ENCODE measurements at regions not wholly inside any gene's neighbourhood (a gene's known extent, or its start where the extent isn't known, plus 50 kb on each side); places are given as distances from the start of the nearest gene placed in this dataset.

- no peaks in the 10 kb centered on the region for H3K36me3 ChIP-seq (ENCODE audit: control insufficient read depth in 4 of 4, insufficient read depth in 3 of 4, low read depth in 1 of 4, low read length in 3 of 4)
- H3K27ac ChIP-seq (ENCODE audit: low read depth in 1 of 2, low read length in 2 of 2) = no peak overlapping the region
- DNase-seq (ENCODE audit: low spot score) = no peak
- no peak overlapping the region for H3K9ac ChIP-seq (ENCODE audit: low read depth in 1 of 2, low read length in 2 of 2)
- 91% methylated on average over 9 of the region's 9 CpGs for WGBS
- H3K4me3 ChIP-seq (ENCODE audit: low read depth in 1 of 3, low read length in 3 of 3) = no peak overlapping the region
- H3K27me3 ChIP-seq (ENCODE audit: control insufficient read depth in 4 of 4, insufficient read depth in 4 of 4, low read length in 3 of 4) = no peaks in the 10 kb centered on the region
- TF ChIP-seq MAX (IDR thresholded peaks at IDR 0.05) (no peak), RAD21 (IDR thresholded peaks at IDR 0.05) (no peak), GABPA (IDR thresholded peaks at IDR 0.05 in 1 of 2, conservative IDR thresholded peaks at IDR 0.05 in 1 of 2) (no peak), NR2F2 (IDR thresholded peaks at IDR 0.05) (no peak), CTCF (IDR thresholded peaks at IDR 0.05; ENCODE audit: low read depth, low read length, missing input control) (no peak), ATF3 (IDR thresholded peaks at IDR 0.05) (no peak), SP1 (IDR thresholded peaks at IDR 0.05) (no peak)
- no peaks in the 10 kb centered on the region for H3K9me3 ChIP-seq (ENCODE audit: control insufficient read depth in 4 of 4, low read length in 3 of 4)
- H3K4me1 ChIP-seq (ENCODE audit: control insufficient read depth in 4 of 4, insufficient read depth in 4 of 4, low read length in 3 of 4) = no peaks in the 10 kb centered on the region
Observed at GRCh38 chr1:95339377-95339776, 105.4 kb downstream of the RWDD3 start.

- Histone ChIP-seq H3K9me3 (ENCODE audit: control insufficient read depth in 4 of 4, low read length in 3 of 4) (no peaks in the 10 kb centered on the region), H3K27ac (ENCODE audit: low read depth in 1 of 2, low read length in 2 of 2) (no peak overlapping the region), H3K27me3 (ENCODE audit: control insufficient read depth in 4 of 4, insufficient read depth in 4 of 4, low read length in 3 of 4) (no peaks in the 10 kb centered on the region), H3K9ac (ENCODE audit: low read depth in 1 of 2, low read length in 2 of 2) (no peak overlapping the region), H3K4me3 (ENCODE audit: low read depth in 1 of 3, low read length in 3 of 3) (no peak overlapping the region), H3K4me1 (ENCODE audit: control insufficient read depth in 4 of 4, insufficient read depth in 4 of 4, low read length in 3 of 4) (no peaks in the 10 kb centered on the region), H3K36me3 (ENCODE audit: control insufficient read depth in 4 of 4, insufficient read depth in 3 of 4, low read depth in 1 of 4, low read length in 3 of 4) (no peaks in the 10 kb centered on the region)
- WGBS = 61% methylated on average over 2 of the region's 2 CpGs
- TF ChIP-seq GABPA (IDR thresholded peaks at IDR 0.05 in 1 of 2, conservative IDR thresholded peaks at IDR 0.05 in 1 of 2) (no peak), ZBTB33 (IDR thresholded peaks at IDR 0.05) (no peak), TAF1 (conservative IDR thresholded peaks at IDR 0.05) (no peak), SP1 (IDR thresholded peaks at IDR 0.05) (no peak), REST (IDR thresholded peaks at IDR 0.05) (no peak), HNF4A (conservative IDR thresholded peaks at IDR 0.05) (no peak)
- DNase-seq (ENCODE audit: low spot score) = no peak
Observed at GRCh38 chr1:95340061-95340460, 106.1 kb downstream of the RWDD3 start.

Measured in liver (tissue), 8 donors.